HG02943 (cell line): ENCODE measurements at regions not wholly inside any gene's neighbourhood (a gene's known extent, or its start where the extent isn't known, plus 50 kb on each side); places are given as distances from the start of the nearest gene placed in this dataset.

Experiments
- ATAC-seq: cut with Tn5 transposase; IDR thresholded peaks from one replicate; pipeline ENCODE4 v1.9.1; 2021; ENCODE audit warnings: mild to moderate bottlenecking, low read depth, moderate library complexity; ENCODE audit not compliant: unreplicated experiment

DNA sequence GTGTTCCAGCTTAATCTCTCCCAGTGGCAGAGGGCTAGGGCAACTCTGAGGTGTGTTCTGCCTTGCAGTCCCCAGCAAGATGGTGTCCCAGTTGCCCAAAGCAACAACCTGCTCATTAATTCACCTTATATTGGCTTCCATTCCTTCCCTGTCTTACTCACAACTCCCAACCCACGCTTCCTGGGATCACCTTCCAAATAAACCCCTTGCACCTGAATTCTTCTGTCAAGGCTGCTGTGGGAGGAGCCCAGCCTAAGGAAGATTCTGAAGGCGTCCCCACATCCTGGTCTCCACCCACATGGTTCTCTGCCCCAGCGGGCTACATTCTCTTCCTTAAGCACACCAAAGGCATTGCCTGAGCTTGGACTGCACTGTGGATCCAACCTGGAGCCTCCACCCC is 116.6 kb upstream of the MAFB start:
- no peak for ATAC-seq

- no peak for ATAC-seq
These were observed 118.1 kb upstream of the MAFB start for GRCh38 chr20:40806929-40807820.

- ATAC-seq = no peak
These were observed 118.8 kb upstream of the MAFB start for GRCh38 chr20:40807821-40808170.

DNA sequence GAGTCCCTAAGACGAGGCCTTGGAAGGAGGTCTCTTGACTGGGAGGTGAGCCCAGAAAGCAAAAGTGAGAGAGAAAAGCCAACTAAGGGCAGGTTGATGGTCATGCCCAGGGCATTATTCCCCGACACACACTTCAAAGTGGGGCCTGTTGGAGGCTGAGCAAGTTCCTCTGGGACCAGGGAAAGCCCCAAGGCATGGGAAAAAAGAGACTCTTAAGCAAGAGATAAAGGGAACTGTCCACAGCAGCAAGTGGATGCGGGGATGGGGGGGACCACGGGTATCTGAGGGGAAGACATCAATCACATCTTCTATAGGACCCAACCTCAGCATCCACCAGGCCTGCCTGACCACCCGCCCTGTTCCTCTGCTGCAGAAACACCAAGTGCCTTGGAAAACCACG is 119.9 kb upstream of the MAFB start:
- ATAC-seq = no peak

DNA sequence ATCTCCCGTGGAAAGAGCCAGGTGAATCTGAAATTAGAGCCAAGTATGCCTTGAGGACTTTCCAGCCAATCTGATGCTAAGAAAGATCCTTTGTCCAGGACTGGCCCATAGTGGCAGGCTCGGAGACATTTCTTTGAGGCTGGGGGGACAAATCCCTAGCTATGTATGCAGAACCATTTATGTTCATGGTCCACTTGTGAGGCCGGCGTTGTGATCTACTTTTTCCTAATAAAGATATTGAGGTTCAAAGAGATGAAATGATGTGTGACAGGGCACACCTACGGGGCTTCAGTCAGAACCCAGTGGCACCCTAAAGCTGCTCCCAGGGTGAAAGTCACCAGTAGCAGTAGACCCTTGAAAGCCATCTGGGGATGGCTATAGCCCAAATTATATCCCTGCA is 120.3 kb upstream of the MAFB start:
- ATAC-seq = no peak

DNA sequence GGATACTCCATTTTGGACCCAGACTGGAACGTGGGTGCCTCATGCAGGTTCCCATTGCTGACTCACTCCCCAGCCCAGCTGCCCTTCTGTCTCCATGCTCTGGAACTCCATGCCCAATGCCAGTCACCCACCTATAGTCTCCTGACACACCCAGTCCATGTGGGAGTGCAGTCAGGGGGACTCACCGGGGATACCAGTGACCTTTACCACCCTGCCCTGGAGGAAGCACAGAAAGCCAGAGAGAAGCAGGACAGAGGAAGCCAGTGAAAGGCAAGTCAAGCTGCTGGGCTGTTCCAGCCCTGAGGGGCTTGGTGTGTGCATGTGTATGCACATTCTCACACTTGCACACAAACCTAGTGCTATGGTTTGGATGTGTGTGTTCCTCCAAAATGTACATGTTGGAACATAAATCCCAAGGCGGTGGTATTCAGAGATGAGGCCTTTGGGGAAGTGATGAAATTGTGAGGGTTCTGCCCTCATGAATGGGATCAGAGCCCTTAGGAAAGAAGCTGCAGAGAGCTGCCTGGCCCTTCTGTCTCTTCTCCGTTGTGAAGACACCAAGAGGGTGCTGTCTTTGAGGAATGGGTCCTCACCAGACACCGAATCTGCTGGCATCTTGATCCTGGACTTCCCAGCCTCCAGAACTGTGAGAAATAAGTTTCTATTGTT is 121.4 kb upstream of the MAFB start:
- ATAC-seq = no peak

DNA sequence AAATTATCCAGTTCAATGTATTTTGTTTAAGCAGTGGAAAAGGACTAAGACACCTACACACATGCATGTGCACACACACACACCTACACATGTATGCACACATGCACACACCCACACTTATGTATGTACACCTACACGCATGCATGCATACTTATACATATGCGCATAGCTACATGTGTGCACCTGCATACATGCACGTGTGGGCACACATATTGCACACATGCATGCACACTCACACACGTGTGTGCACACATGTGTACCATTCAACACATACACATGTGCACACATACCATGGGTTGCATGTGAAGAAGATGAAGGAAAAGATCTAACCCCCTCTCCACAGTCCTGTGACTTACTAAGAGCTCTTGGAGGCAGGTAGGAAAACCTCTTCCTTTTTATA is 122.0 kb upstream of the MAFB start:
- ATAC-seq = no peak

GRCh38 chr20:40811660-40812414 is 122.8 kb upstream of the MAFB start:
- no peak for ATAC-seq

DNA sequence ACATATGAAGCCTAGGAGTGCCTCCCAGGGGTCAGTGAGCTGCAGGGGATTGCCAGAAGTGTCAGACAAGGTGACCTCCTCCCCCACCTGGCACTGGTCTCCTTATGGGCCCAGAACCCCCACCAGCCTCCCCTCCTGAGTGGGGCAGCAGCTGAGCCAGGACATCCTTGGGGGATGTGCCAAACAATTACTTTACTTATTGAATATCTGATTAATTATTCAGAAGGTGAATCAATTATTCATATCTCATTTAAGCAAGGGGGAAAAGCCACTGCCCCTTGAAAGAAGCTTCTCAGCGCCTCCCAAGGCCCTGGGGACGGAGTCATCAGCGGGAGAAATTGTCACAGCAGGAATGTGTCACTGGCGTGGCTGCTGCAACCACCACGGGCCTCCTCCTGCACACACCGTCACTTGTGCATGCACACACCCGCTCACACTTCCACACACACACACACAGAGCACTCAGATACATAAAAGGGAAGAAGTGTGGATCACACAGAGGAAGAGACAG is 123.4 kb upstream of the MAFB start:
- no peak for ATAC-seq

GRCh38 chr20:40813029-40813431 is 124.0 kb upstream of the MAFB start:
- no peak for ATAC-seq

- ATAC-seq = no peak
These were observed 124.9 kb upstream of the MAFB start for GRCh38 chr20:40813708-40814630.

DNA sequence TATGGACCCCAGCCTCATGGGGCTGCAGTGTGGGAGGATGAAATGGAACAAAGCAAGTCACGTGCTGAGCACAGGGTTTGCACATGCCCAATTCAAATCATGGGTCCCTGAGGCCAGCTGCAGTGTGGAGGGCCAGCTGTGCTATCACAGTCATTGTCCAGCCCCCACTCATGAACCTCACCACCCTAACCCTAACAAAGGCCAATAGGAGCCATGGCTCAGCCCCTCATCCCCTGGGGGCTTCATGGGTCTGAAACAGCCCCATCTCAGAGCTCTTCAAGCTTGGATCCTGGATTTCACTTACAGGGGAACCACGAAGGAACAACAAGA is 125.6 kb upstream of the MAFB start:
- ATAC-seq = no peak

GRCh38 chr20:40815156-40816038 is 126.4 kb upstream of the MAFB start:
- no peak for ATAC-seq

GRCh38 chr20:40816039-40816352 is 127.0 kb upstream of the MAFB start:
- ATAC-seq = no peak

DNA sequence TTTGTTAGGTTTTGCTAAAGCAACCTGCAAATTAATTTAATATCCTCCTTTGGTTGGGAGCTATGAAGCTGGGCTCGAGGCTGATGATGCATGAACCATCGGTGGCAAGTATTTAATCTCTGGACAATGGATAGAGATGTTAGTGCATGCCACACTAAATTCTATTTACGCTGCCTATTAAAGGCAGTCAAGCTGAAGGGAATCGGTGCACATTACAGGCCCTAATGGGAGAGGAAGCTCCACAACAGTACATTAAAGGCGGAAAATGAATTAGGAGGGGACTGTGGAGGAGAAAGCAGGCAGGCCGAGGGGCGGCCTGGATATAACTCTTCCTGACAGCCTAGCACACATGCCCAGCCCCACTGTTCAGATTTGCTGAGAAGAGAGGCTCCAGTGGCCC is 132.4 kb upstream of the MAFB start:
- no peak for ATAC-seq

- ATAC-seq = no peak
These were observed 137.7 kb upstream of the MAFB start for GRCh38 chr20:40826699-40827098.

- ATAC-seq = no peak
These were observed 146.3 kb upstream of the MAFB start for GRCh38 chr20:40835321-40835720.

- ATAC-seq = no peak
These were observed 149.5 kb upstream of the MAFB start for GRCh38 chr20:40838509-40838908.

- no peak for ATAC-seq
These were observed 154.2 kb upstream of the MAFB start for GRCh38 chr20:40843251-40843650.
